Glomerular visceral epithelial cell (primary cell): ENCODE measurements at regions not wholly inside any gene's neighbourhood (a gene's known extent, or its start where the extent isn't known, plus 50 kb on each side); places are given as distances from the start of the nearest gene placed in this dataset.

Experiments used
- DNase-seq: peaks from one replicate; pipeline ENCODE4 v3.0.0-alpha.2; 2016; ENCODE audit errors: extremely low spot score

GRCh38 chr12:97177481-97177880 lies 270.4 kb downstream of the NEDD1 start:
- DNase-seq: peak; percentile 49

- DNase-seq: peak; percentile 31
Observed at GRCh38 chr12:97181571-97182265, 274.7 kb downstream of the NEDD1 start.

- DNase-seq: no peak
Observed at GRCh38 chr12:97182769-97183168, 275.7 kb downstream of the NEDD1 start.

- no peak for DNase-seq
Observed at GRCh38 chr12:97184127-97184773, 277.2 kb downstream of the NEDD1 start.

GRCh38 chr12:97185567-97185966 lies 277.0 kb upstream of the RMST start:
- no peak for DNase-seq

GRCh38 chr12:97194546-97194945 lies 268.1 kb upstream of the RMST start:
- peak; percentile 58 for DNase-seq

GRCh38 chr12:97200181-97200580 lies 262.4 kb upstream of the RMST start:
- no peak for DNase-seq

GRCh38 chr12:97203408-97203807 lies 259.2 kb upstream of the RMST start:
- DNase-seq: no peak

- no peak for DNase-seq
Observed at GRCh38 chr12:97209997-97210396, 252.6 kb upstream of the RMST start.

GRCh38 chr12:97211416-97211930 lies 251.1 kb upstream of the RMST start:
- no peak for DNase-seq

GRCh38 chr12:97216848-97217247 lies 245.8 kb upstream of the RMST start:
- DNase-seq: no peak

GRCh38 chr12:97222391-97222790 lies 240.2 kb upstream of the RMST start:
- no peak for DNase-seq

- DNase-seq: no peak
Observed at GRCh38 chr12:97223419-97223818, 239.2 kb upstream of the RMST start.

- no peak for DNase-seq
Observed at GRCh38 chr12:97229004-97229403, 233.6 kb upstream of the RMST start.

GRCh38 chr12:97235102-97235501 lies 227.5 kb upstream of the RMST start:
- no peak for DNase-seq

- DNase-seq: no peak
Observed at GRCh38 chr12:97246368-97246767, 216.2 kb upstream of the RMST start.

GRCh38 chr12:97250483-97250882 lies 212.1 kb upstream of the RMST start:
- no peak for DNase-seq

- no peak for DNase-seq
Observed at GRCh38 chr12:97257726-97258125, 204.9 kb upstream of the RMST start.

- DNase-seq: no peak
Observed at GRCh38 chr12:97259098-97259497, 203.5 kb upstream of the RMST start.

GRCh38 chr12:97260786-97261185 lies 201.8 kb upstream of the RMST start:
- DNase-seq: no peak

GRCh38 chr12:97267166-97267565 lies 195.4 kb upstream of the RMST start:
- DNase-seq: no peak

- DNase-seq: no peak
Observed at GRCh38 chr12:97267594-97268202, 194.9 kb upstream of the RMST start.

GRCh38 chr12:97272471-97272870 lies 190.1 kb upstream of the RMST start:
- DNase-seq: no peak
